ENCODE measurements at regions not wholly inside any gene's neighbourhood (a gene's known extent, or its start where the extent isn't known, plus 50 kb on each side); places are given as distances from the start of the nearest gene placed in this dataset.

DNA sequence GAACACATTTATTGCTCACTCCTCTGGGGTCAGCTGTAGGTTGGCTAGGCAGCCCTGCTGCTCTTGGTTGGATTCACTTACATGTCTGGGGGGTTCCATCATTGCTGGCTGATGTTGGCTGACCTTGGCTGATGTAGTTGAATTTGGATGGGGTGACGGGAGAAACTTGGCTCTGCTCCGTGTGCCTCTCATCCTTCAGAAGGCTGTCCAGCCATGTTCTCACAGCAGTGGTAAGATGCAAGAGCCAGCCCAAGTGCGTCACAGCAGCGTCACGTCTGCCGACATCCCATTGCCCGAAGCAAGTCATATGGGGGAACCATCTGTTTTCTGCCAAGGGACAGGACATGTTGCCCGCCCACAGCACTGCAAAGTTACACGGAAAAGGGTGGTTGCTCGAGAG lies 613.5 kb downstream of the MATN1 start:
- no peak for TF ChIP-seq CTCF (IDR thresholded peaks at IDR 0.05)
- TF ChIP-seq POLR2A (IDR thresholded peaks at IDR 0.05; ENCODE audit: low read length): no peak
- no peak for TF ChIP-seq SREBF2 (IDR thresholded peaks at IDR 0.05)
- TF ChIP-seq HES2 (IDR thresholded peaks at IDR 0.05): no peak
- no peak for TF ChIP-seq POLR2AphosphoS2 (conservative IDR thresholded peaks at IDR 0.05; ENCODE audit: low read length)
- TF ChIP-seq TP53 (CRISPR knock-in tag; IDR thresholded peaks at IDR 0.05): no peak
- no peak for TF ChIP-seq USF2 (IDR thresholded peaks at IDR 0.05)
- TF ChIP-seq ZC3H11A (IDR thresholded peaks at IDR 0.05): no peak
- TF ChIP-seq ZNF302 (CRISPR knock-in tag; IDR thresholded peaks at IDR 0.05): no peak
- TF ChIP-seq, protein P1, sequence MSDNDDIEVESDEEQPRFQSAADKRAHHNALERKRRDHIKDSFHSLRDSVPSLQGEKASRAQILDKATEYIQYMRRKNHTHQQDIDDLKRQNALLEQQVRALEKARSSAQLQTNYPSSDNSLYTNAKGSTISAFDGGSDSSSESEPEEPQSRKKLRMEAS (IDR thresholded peaks at IDR 0.05): no peak
- TF ChIP-seq EP300 (IDR thresholded peaks at IDR 0.05): no peak
- TF ChIP-seq HOXA7 (CRISPR knock-in tag; IDR thresholded peaks at IDR 0.05): no peak
- TF ChIP-seq PHF8 (IDR thresholded peaks at IDR 0.05; ENCODE audit: borderline replicate concordance, low read depth): no peak
